HG02970 (cell line): ENCODE measurements at regions not wholly inside any gene's neighbourhood (a gene's known extent, or its start where the extent isn't known, plus 50 kb on each side); places are given as distances from the start of the nearest gene placed in this dataset.
"Not testable (repeated sequence)": the region's sequence is repeated elsewhere in the genome, so short reads cannot be mapped to it uniquely, and the experiment has no call there.

Source experiments
- ATAC-seq: cut with Tn5 transposase; IDR thresholded peaks from one replicate; pipeline ENCODE4 v1.9.1; 2021; ENCODE audit warnings: mild to moderate bottlenecking, moderate library complexity, moderate number of reproducible peaks; ENCODE audit not compliant: unreplicated experiment, low FRiP score

DNA sequence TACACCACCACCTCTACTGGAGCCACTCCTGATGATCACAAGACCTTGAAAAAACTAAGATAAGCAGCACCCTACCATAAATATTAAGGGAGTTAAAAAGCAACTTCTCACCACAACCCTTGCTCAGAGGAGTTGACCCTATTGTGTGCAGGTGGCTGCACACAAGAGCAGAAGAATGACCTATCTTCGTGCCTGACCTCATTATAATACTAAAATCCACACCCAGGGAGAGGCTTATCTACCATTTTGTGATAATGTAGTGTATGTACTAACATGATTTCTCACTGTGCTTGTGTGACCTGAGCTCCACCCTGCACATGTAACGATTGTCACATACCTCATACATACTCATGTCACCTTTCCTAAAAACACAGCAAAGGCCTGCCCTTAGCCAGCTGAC lies 205.0 kb upstream of the MBL2 start:
- no peak for ATAC-seq

DNA sequence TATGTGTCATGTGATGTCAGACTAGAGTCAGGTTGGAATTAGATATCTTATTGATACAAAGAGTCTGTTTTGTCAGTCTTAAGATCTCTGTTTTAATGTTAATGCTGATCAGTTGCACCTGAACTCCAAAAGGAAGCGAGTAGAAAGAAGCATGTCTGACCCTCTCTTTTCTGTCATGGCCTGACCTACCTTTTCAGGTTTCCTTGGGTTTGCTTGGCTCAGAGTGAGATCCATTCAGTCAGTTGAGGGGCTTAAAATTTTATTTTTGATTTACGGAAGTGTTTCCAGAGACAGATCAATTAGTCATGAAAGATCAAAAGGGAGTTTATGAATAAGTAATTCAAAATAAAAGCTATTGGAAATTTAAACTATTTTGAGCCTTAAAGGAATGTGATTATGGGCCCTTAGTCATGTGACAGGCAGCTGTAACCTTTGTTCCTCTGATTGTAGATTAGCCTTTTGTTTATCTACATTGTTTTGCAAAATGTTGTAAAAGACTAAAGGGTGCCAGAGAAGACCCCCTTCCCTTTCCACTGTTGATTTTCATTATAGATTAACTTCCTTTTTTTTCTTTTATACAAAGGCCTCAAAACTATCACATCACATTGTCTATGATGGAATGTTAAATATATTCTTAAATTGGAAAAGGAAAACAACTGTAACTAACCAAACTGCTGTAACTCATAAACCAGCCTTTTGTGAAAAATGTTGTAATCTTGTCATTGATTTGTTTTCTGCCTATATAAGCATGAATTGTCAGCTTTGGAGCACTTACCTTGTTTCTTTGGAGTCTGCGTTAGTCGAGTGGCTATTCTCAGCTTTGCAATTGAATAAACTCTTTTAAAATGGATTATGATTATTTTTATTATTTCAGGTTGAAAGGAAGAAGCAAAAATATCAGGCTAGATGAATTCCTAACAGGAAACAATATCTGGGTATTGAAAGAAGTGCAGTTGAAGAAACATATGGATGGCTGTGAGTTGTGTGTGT lies 195.5 kb upstream of the MBL2 start:
- no peak for ATAC-seq

DNA sequence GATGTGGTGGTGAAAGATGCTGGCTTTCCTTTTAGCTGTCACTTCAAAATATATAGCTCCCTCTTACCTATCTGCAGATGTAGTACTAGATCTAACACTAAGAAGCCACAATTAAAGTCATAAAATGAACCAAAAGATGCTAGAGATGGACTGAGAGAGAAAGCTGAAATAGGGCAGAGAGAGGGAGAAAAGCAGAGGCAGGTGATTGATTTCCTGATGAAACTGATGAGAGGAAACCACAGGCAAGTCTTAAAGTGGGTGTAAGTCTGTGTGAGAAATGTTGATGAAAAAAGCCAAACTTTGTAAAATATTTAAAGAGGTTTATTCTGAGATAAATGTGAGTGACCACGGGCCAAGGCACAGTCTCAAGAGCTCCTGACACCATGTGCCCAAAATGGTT lies 194.3 kb upstream of the MBL2 start:
- ATAC-seq = no peak

DNA sequence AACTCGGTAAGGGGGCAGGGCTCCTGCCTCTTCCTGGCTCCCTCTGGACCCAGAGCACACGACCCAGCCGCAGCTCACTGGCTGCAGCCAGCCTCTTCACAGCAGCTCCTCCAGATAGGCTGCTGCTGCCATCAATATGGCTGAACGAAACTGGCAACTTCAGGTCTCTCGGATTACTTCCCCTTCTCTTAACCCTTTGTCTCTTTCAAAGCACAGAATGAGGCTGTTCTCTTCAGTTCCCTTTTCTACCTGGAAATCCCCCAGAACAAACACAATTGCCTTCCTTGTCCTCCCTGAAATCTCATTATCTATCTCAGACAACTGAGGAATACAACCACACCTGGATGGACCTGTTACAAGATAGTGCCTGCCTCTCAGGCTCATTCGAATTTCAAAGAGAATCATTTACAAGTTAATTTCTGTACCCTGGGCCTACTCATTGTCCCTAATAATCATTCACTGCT lies 193.4 kb upstream of the MBL2 start:
- peak; percentile 99 for ATAC-seq

DNA sequence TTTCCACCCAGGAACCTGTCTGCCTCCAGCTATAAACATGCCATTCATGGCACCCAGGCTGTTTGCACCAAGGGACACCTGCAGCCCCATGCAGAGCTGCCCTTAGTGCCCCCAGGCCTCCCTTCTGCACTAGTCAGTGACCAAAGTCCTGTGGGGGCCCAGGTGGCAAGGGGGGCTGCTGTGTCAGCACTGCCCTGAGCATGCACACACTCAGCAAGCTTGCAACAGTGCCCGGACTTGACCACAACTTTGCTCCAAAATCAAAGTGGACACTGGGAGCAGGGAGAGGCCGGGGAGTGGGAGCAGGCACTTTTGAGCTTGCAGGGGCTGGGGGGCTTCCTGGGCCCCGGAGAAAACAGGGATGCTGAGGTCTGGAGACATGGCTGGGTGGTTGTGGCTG lies 192.9 kb upstream of the MBL2 start:
- ATAC-seq = peak; percentile 5

DNA sequence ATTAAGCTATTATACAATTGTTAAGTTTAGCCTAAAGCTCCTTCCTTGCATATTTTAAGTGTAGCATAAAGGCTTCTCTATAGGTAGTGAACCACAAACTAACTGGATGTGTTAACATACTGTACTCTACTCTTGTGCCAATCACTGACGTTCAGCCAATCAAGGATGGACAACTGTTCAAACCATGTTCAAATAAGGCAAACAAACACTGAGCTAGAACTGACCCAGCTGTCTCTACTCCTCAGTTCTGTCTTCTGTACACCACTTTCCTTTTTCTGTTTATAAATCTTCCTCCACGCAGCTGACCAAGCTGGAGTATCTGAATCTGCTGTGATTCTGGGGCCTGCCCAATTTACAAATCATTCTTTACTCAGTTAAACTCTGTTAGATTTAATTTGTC lies 188.7 kb upstream of the MBL2 start:
- no peak for ATAC-seq

DNA sequence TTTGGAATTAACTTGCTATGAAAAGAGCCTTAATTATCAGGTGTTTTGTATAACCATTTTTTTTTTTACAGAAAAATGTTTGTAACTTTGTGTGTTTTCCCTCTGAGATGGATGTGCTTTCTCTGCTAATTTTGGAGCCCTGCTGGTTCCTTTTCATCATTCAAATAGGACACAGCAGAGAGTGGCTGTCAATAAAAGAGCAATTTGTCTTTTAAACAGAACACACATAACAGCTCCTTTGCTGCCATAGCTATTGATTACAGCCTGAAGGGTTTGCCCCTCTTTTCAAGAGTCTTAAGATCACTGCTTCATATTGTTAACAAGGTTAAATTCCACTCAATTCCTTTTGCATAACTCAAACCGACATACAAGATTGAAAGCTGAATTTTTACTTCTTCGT lies 187.2 kb upstream of the MBL2 start:
- no peak for ATAC-seq

DNA sequence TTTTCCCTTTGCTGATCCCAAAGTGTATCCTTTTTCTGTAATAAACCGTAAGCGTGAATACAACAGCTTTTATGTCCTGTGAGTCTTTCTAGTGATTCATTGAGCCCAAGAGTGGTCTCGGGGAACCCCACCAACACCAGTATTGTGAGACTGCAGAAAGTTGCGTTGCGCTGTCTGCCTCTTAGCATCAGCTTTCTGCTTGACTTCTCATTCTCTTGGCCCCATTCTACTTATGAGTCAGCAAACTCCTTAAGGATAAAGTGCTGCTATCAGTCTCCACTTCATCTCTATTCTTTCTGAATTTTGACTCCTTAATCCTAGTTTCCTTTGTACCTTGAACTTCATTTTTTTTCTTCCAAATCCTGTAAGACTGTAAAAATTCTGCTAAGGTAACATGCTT lies 184.3 kb upstream of the MBL2 start:
- no peak for ATAC-seq

DNA sequence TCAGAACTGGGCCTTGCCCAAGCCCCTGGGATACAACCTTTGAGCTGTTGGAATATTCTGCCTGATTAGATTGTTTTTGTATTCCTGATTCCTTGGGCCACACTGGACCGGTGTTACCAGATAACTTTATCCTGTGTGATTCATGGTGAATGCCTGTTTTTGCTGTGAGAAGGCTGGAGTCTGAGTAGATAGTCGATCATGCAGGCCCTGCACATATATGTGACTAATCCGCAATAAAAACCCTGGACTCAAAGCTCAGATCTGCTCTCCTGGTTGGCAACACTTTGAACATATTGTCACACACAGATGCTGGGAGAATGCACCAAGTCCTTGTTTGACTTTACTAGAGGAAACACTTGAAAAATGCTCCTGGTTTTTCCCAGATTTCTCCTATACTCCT lies 183.9 kb upstream of the MBL2 start:
- no peak for ATAC-seq

DNA sequence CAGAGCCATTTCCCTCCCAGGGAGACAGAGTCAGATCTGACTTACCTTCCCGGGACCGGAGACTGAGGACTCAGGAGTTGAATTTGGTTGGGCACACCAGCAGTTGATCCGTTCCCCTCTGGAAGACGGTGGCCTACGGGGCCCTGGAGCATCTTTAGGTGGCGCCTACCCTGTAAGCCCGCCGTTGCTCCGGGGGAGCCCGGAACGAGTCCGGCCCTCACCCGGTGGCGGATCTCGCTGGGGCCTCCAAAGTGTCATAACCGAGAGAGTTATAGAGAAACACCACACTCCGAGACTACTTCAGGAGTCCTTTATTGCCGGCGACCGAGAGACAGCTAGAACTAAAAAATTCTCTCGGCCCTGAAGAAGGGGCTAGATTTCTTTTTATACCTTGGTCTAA lies 182.8 kb upstream of the MBL2 start:
- no peak for ATAC-seq

DNA sequence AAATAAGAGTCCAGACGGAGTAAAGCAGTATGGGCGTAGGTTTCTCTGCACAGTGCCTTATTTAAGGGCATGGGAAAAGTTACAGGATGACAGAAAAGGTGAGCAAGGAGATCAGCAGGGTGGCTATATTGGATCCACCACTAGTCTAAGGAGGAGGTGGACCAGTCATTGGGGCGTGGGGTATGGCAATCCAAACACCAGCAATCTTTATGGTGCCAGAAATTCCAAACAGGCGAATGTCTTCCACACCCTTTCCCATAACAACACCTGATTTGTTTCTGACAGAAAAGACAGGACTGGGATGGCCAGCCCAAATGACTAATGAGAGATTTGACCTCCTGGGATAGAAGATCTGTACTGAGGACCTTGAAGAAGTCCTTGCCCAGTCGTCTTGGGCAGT lies 181.8 kb upstream of the MBL2 start:
- ATAC-seq = no peak

DNA sequence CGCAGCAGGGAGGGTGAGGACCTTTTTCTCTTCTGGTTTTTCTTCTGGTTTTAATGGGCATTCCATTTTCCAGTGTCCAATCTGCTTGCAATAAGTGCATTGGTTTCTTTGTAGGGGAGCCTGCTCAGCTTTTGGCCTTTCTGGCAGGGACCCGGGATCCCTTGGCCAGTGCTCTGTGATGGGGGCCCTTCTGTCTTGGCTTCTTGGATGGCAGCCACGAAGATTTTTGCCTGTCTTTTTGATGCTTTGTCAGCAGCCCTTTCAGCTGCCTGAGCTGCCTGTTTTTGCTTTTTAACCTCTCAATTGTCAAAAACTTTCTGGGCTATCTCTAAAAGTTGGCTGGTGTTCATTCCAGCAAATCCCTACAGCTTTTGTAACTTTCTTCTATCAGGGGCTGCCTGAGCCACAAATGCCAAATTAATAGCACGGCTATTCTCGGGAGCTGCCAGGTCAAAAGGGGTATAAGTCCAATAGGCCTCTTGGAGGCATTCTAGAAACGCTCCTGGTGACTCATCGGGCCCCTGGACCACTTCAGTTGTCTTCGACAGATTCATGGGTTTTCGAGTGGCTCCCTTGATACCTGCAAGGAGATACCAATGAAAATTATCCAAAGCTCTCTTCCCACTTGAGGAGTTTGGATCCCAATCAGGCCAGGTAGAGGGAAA lies 179.9 kb upstream of the MBL2 start:
- ATAC-seq = no peak

DNA sequence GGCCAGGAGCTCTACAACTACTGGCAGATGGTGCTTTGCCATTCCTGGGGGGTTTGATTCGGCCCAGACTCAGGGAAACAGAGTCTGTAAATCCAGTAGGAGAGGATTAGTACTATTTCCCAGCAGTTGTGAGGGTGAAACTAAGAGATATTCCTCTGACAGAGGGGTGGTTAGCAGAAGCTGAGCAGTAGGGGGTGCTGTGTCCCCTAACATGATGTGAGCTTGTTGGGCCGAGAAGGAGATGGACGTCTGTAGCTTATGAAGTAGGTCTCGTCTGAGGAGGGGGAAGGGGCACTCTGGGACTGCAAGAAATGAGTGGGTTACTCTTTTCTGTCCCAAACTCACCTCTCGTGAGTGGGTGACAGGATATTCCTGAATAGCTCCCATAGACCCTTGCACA lies 179.2 kb upstream of the MBL2 start:
- ATAC-seq = peak; percentile 73

DNA sequence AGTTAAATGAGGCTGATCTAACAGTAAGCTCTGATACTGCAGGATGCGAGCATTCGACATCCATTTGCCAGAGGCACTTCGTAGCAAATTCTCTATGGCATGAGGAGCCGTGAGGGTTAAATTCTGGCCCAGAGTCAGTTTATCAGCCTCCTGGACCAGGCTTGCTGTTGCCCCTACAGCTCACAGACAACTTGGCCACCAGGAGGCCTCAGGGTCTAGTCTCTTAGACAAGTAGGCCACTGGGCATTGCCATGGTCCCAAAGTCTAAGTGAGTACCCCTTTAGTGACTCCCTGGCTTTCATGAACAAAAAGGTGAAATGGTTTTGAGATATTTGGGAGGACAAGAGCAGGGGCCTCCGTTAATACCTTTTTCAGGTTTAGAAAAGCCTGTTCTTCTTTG lies 178.0 kb upstream of the MBL2 start:
- no peak for ATAC-seq

DNA sequence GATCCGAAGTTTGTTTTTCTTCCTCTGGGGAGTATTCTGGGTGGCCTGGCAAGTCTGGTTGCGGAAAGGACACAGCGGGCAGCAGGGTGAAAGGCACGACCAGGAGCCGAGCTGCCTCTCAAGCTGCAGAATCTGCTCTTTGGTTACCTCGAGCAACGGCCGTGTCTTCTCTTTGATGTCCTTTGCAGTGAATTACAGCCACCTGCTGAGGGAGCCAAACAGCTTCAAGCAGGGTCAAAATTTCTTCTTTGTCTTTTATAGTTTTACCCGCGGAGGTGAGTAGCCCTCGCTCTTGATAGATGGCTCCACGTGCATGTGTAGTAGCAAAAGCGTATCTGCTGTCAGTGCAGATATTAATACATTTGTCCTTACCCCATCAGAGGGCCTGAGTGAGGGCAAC lies 177.3 kb upstream of the MBL2 start:
- no peak for ATAC-seq

DNA sequence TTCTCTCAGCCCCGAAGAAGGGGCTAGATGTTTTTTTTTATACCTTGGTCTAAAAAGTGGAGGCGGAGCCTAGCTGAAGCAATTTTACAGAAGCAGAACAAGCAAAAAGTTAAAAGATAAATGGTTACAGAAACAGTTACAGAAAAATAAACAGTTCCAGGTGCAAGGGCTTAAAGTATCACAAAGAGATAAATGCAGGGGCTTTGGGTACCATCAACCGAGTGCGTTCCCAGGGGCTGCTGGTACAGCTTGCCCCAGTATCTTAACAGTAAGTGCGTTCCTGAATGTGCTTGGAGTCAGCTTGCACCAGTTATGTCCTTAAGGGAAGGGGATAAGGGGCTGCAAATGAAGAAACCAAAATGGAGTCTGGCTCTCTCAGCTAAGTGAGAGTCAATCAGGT lies 173.9 kb upstream of the MBL2 start:
- ATAC-seq = no peak

DNA sequence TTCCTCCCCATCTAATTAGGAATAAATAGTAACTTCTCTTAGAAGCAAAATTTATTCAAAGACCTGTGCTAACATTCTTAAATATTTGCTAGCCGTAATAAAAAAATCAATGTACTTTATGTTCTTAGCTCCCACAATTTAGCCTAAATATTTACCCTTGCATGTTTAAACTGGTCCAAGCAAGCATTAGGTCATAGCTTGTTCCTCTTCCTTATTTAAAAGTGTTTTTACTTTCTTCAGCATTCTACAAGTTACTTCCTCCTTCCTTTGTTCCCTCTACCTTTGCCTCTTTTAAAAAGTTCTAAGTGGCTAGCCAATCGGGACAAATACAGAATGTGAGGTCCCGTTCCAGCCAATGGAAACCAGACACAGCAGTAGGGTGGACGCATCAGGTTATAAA lies 172.9 kb upstream of the MBL2 start:
- ATAC-seq = not testable (repeated sequence)

DNA sequence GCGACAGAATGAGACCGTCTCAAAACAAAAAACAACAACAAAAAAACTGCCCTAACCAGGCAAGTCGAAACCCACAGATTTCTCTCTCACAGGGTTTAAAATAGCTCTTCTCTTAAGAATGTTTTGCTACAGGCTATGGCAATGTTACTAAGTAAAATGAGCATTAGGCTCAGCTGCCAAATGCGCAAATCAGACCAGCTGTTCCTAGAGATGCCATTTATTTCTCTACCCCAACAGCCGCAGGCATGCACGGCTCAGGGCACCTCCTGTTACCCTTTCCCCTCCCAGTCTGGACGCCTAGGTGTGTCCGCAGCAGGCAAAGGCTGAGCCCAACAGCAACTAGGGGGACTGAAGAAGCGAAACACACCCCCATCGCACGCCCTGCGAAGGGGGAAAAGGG lies 168.3 kb upstream of the MBL2 start:
- ATAC-seq = no peak

DNA sequence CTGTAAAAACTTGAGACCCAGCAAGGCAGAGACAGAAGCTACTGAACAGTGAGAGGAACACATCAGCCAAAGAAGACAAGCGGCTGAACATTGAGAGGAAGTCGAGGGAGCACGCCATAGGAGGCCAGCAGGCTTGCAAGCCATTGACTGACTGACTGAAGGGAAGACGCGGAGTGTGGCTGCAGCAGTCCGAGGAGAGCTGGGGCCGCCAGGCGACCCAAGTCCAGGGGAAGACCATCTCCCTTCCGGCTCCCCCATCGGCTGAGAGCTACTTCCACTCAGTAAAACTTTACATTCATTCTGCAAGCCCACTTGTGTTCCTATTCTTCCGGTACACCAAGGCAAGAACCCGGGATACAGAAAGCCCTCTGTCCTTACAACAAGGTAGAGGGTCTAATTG lies 167.3 kb upstream of the MBL2 start:
- ATAC-seq = no peak

DNA sequence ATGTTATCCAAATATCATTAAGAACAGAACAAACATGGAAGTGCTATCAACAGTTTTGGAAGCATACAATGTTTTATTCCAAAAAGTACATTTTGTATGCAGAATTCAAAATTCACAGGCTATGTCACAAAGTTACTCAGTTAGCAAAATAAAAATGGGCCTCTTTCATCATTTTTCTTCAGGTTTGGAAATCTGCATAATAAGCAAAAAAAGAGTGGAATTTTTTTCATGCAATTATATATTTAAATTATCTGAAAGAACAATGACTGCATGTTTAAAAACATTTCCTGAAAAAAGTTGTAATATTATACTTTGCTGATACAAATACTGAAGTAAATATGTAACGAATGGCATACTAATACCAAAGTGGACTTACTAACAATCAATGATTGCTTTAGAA lies 161.2 kb upstream of the MBL2 start:
- ATAC-seq = no peak

DNA sequence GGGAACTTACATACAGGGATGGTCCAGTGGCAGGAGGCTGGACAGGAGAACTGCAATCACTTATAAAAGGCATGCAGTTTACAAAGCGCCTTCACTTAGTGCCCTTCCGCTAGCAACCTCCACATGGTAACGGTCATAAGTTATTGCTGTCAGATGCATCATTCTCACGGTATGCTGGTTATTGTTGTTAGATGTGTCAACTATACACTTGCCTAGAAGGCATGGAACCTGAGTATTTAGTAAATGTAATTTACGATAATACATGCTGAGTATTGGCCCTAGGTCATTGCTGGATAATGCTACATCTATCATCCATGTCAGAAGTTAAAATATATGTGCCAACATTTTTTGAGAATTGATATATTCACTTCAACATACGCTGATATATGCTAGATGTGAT lies 155.1 kb upstream of the MBL2 start:
- no peak for ATAC-seq

DNA sequence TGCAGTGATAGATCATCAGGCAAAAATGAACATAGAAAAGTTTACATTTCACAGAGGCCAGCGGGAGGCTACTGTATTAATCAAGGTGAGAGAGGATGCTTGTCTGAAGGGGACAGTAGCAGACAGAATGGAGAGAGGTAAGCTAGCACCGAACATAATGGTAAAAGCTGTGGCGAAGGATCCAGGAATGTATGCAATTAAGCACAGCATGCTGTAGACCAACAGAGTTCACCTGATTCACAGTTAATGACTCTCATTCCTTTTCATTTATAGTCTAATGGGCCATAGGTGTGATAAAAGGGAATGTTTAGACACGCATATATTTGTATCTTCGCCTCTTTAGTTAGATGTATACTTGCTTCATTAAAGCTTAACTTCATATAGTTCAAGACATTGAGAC lies 150.9 kb upstream of the MBL2 start:
- ATAC-seq = no peak
